CD14-positive monocyte (primary cell): ENCODE measurements at regions not wholly inside any gene's neighbourhood (a gene's known extent, or its start where the extent isn't known, plus 50 kb on each side); places are given as distances from the start of the nearest gene placed in this dataset.

Source experiments
- DNase-seq, 3 donors: peaks; one replicate each; pipeline ENCODE4 v3.0.0-alpha.2; 2011 to 2022
- H2AFZ ChIP-seq: 2 replicates; pipeline ENCODE4 v1.6.0; 2012; ENCODE audit warnings: mild to moderate bottlenecking, low read depth, low read length, inconsistent platforms; ENCODE audit not compliant: insufficient read depth, poor library complexity, severe bottlenecking
- H3K27ac ChIP-seq, 2 donors: 1 replicate in 1 of 2; 2 replicates in 1 of 2; pipeline ENCODE4 v1.5.1; 2012 to 2013; ENCODE audit warnings: low read length in 2 of 2, control low read depth in 1 of 2, inconsistent platforms in 1 of 2, low read depth in 1 of 2, mild to moderate bottlenecking in 1 of 2
- H3K27me3 ChIP-seq, 2 donors: one replicate each; pipeline versions ENCODE4 v1.6.0 to v1.6.1; 2011 to 2013; ENCODE audit warnings: low read length in 2 of 2; ENCODE audit not compliant: control insufficient read depth in 2 of 2, insufficient read depth in 2 of 2
- H3K36me3 ChIP-seq, 2 donors: replicated peaks in 1 of 2; 1 replicate in 1 of 2; 2 replicates in 1 of 2; pipeline versions ENCODE4 v1.5.1 to v1.6.1; 2012 to 2013; ENCODE audit warnings: low read length in 2 of 2, control low read depth in 1 of 2, inconsistent platforms in 1 of 2, mild to moderate bottlenecking in 1 of 2; ENCODE audit not compliant: insufficient read depth in 2 of 2, control insufficient read depth in 1 of 2
- H3K4me1 ChIP-seq, 2 donors: 1 replicate in 1 of 2; 2 replicates in 1 of 2; pipeline versions ENCODE4 v1.5.1 to v1.6.1; 2012 to 2013; ENCODE audit warnings: low read length in 2 of 2, control low read depth in 1 of 2, inconsistent platforms in 1 of 2, mild to moderate bottlenecking in 1 of 2, moderate library complexity in 1 of 2; ENCODE audit not compliant: insufficient read depth in 2 of 2, control insufficient read depth in 1 of 2
- H3K4me2 ChIP-seq: replicated peaks from 2 replicates; pipeline ENCODE3; 2012; ENCODE audit warnings: low read length, moderate library complexity, mild to moderate bottlenecking; ENCODE audit not compliant: poor library complexity, severe bottlenecking; ENCODE audit errors: extremely low read depth
- H3K4me3 ChIP-seq, 3 experiments: fragments of 200-600 bp in 1 of 3; sonication (generic) in 1 of 3; replicated peaks in 1 of 3; 1 replicate in 2 of 3; 2 replicates in 1 of 3; pipeline ENCODE4 v1.5.1; 2011 to 2013; ENCODE audit warnings: low read length in 3 of 3, mild to moderate bottlenecking in 3 of 3, control low read depth in 2 of 3, low read depth in 2 of 3, inconsistent platforms in 1 of 3, moderate library complexity in 1 of 3
- H3K79me2 ChIP-seq: 2 replicates; pipeline ENCODE4 v1.6.0; 2012; ENCODE audit warnings: mild to moderate bottlenecking, control low read depth, inconsistent platforms, low read length, moderate library complexity; ENCODE audit not compliant: insufficient read depth
- H3K9ac ChIP-seq: 2 replicates; pipeline ENCODE4 v1.6.0; 2017; ENCODE audit warnings: low read length, mild to moderate bottlenecking; ENCODE audit not compliant: insufficient read depth, poor library complexity, severe bottlenecking
- H3K9me3 ChIP-seq, 2 donors: replicated peaks in 1 of 2; 1 replicate in 1 of 2; 2 replicates in 1 of 2; pipeline versions ENCODE4 v1.5.1 to v1.6.1; 2012 to 2013; ENCODE audit warnings: low read length in 2 of 2, control low read depth in 1 of 2; ENCODE audit not compliant: control insufficient read depth in 1 of 2, insufficient read depth in 1 of 2
- H4K20me1 ChIP-seq: 2 replicates; pipeline ENCODE4 v1.6.0; 2012; ENCODE audit warnings: mild to moderate bottlenecking, low read length, control low read depth, moderate library complexity; ENCODE audit not compliant: insufficient read depth
- H3K27ac Mint-ChIP-seq, 7 donors: one replicate each; pipeline ENCODE4 v1.8.0; 2020; ENCODE audit warnings: mild to moderate bottlenecking in 7 of 7, mixed read lengths in 7 of 7, moderate library complexity in 6 of 7, inconsistent platforms in 2 of 7
- H3K27me3 Mint-ChIP-seq, 3 donors: one replicate each; pipeline ENCODE4 v1.8.0; 2021 to 2022; ENCODE audit warnings: low read depth in 3 of 3, mild to moderate bottlenecking in 3 of 3, mixed read lengths in 3 of 3, moderate library complexity in 3 of 3, inconsistent platforms in 1 of 3
- H3K36me3 Mint-ChIP-seq, 2 donors: one replicate each; pipeline ENCODE4 v1.8.0; 2020; ENCODE audit warnings: mixed read lengths in 2 of 2, inconsistent platforms in 1 of 2, mild to moderate bottlenecking in 1 of 2
- H3K4me1 Mint-ChIP-seq: one replicate; pipeline ENCODE4 v1.8.0; 2020; ENCODE audit warnings: mild to moderate bottlenecking, mixed read lengths
- H3K4me3 Mint-ChIP-seq, 2 donors: one replicate each; pipeline ENCODE4 v1.8.0; 2020; ENCODE audit warnings: mild to moderate bottlenecking in 2 of 2, mixed read lengths in 2 of 2, moderate library complexity in 1 of 2
- H3K9me3 Mint-ChIP-seq, 7 donors: one replicate each; pipeline ENCODE4 v1.8.0; 2020 to 2022; ENCODE audit warnings: mixed read lengths in 7 of 7, mild to moderate bottlenecking in 6 of 7, moderate library complexity in 6 of 7, inconsistent platforms in 2 of 7
- WGBS: methylation state at CpG from one replicate; pipeline ENCODE4 v1.1.5; 2013; ENCODE audit warnings: missing lambda C conversion rate; ENCODE audit not compliant: insufficient coverage; 5-methylcytosine and 5-hydroxymethylcytosine counted together
- intact Hi-C, 2 donors: fragments of 100-400 bp; cut with micrococcal nuclease; formaldehyde crosslinking; loops; one replicate each; pipeline versions ENCODE4 v1.15.0 to v1.15.1; 2023
- TF ChIP-seq, protein P1 (sequence below): fragments of 200-600 bp; IDR thresholded peaks from one replicate; pipeline ENCODE4 v1.8.0; 2022; ENCODE audit warnings: antibody characterized with exemption, mild to moderate bottlenecking

DNA sequence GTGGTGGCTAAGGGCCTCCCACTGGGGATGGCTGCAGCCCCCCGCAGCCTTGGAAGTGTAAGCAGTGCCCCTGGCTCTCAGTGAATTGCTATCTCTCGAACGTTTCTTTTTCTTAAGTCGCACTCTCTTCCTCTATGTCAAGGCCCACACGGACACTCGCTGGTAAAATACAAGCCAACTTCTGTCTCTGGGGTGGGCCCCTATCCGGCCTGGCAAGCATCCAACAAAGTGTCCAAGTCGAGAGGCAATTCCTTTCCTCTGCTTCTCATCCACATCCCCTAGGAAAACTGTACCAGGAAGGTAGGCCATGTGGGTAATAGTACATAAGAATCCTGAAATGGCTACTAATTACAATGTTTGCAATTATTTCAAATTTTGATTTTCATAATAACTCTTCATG, 194.9 kb upstream of the MGMT start:
- intact Hi-C loops = no loop called here
- no peak overlapping the region for H3K4me3 Mint-ChIP-seq
- Histone ChIP-seq H3K4me3 (no peak overlapping the region), H4K20me1 (no peaks in the 10 kb centered on the region), H3K9ac (no peak overlapping the region), H3K4me2 (no peak overlapping the region), H3K79me2 (no peaks in the 10 kb centered on the region), H3K4me1 (no peaks in the 10 kb centered on the region), H3K36me3 (no peaks in the 10 kb centered on the region), H3K27me3 (no peaks in the 10 kb centered on the region), H2AFZ (no peak overlapping the region), H3K9me3 (peaks cover 0 to 3% of the 10 kb centered on the region in 2 donors), H3K27ac (no peak overlapping the region)
- no peaks in the 10 kb centered on the region for H3K36me3 Mint-ChIP-seq
- peaks cover 0 to 4% (median 2%) of the 10 kb centered on the region in 3 donors for H3K27me3 Mint-ChIP-seq
- DNase-seq = no peak
- no peak overlapping the region for H3K27ac Mint-ChIP-seq
- WGBS = 87% methylated on average over 6 of the region's 8 CpGs
- peaks cover 0 to 5% (median 2%) of the 10 kb centered on the region in 7 donors for H3K9me3 Mint-ChIP-seq
- no peaks in the 10 kb centered on the region for H3K4me1 Mint-ChIP-seq
- TF ChIP-seq, protein P1, sequence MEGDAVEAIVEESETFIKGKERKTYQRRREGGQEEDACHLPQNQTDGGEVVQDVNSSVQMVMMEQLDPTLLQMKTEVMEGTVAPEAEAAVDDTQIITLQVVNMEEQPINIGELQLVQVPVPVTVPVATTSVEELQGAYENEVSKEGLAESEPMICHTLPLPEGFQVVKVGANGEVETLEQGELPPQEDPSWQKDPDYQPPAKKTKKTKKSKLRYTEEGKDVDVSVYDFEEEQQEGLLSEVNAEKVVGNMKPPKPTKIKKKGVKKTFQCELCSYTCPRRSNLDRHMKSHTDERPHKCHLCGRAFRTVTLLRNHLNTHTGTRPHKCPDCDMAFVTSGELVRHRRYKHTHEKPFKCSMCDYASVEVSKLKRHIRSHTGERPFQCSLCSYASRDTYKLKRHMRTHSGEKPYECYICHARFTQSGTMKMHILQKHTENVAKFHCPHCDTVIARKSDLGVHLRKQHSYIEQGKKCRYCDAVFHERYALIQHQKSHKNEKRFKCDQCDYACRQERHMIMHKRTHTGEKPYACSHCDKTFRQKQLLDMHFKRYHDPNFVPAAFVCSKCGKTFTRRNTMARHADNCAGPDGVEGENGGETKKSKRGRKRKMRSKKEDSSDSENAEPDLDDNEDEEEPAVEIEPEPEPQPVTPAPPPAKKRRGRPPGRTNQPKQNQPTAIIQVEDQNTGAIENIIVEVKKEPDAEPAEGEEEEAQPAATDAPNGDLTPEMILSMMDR = no peak

DNA sequence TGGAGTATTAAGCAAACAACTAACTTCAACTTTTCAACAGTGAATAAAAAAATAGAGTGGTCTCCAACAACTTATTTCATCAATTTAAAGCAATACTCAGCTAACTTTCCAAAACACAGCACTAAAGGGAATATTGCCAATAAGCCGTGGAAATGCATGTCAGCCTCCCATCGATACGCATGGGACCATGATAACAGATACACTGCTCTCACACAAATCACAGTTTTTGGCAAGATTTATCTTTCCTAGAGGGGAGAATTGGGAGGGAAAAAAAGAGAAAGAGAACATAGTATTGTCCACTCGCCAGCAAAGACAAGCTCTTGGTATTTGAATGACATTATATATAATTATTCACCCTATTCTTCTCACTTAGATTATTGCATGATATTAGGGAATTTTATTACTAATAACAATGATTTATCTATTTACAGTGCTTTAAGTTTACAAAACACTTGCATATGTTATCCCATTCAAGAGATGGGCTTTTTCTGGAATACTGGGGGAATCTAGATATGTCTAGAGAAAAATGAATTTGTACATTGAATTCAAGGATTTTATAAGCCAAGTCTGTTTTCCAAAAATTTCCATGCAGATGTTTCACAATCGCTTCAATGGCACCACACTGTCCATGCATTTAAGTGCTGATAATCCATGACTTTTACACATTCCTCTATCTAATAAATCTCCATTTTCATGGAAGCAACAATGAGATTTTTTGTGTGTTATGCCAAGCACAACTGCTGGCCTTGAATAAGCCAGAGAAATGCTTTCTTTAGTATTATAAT, 194.0 kb upstream of the MGMT start:
- Mint-ChIP-seq H3K27ac (no peak overlapping the region), H3K9me3 (peaks cover 0 to 5% (median 2%) of the 10 kb centered on the region in 7 donors), H3K4me1 (no peaks in the 10 kb centered on the region), H3K27me3 (peaks cover under 1 to 2% (median 1%) of the 10 kb centered on the region in 3 donors), H3K36me3 (no peaks in the 10 kb centered on the region), H3K4me3 (no peak overlapping the region)
- intact Hi-C loops = no loop called here
- TF ChIP-seq, protein P1 = no peak
- Histone ChIP-seq H3K79me2 (no peaks in the 10 kb centered on the region), H3K36me3 (no peaks in the 10 kb centered on the region), H2AFZ (no peak overlapping the region), H3K4me2 (no peak overlapping the region), H3K9me3 (peaks cover 0 to 3% of the 10 kb centered on the region in 2 donors), H3K9ac (no peak overlapping the region), H3K4me3 (no peak overlapping the region), H4K20me1 (no peaks in the 10 kb centered on the region), H3K27ac (no peak overlapping the region), H3K4me1 (no peaks in the 10 kb centered on the region), H3K27me3 (no peaks in the 10 kb centered on the region)
- 80% methylated on average over 1 of the region's 5 CpGs for WGBS
- no peak for DNase-seq
